ENCODE measurements at regions not wholly inside any gene's neighbourhood (a gene's known extent, or its start where the extent isn't known, plus 50 kb on each side); places are given as distances from the start of the nearest gene placed in this dataset.

- TF ChIP-seq CTCF (IDR thresholded peaks at IDR 0.05), result no peak
- no peak for TF ChIP-seq POLR2A (IDR thresholded peaks at IDR 0.05)
Measured at GRCh38 chr9:7606591-7606990, 193.0 kb downstream of the DMAC1 start.

All from heart left ventricle (tissue), 13 donors.